SK-N-SH (cell line): ENCODE measurements at regions not wholly inside any gene's neighbourhood (a gene's known extent, or its start where the extent isn't known, plus 50 kb on each side); places are given as distances from the start of the nearest gene placed in this dataset.

Experiments used
- CTCF ChIA-PET: fragments of 300-600, 350-600 bp; formaldehyde crosslinking; extraction: SDS; loops from one replicate; lab custom pipeline; 2021; lab: Yijun Ruan, JAX
- POLR2A ChIA-PET: fragments of 350-600 bp; sonication (Branson Sonifier 250); formaldehyde crosslinking; extraction: SDS; loops from one replicate; lab custom pipeline; 2020; ENCODE audit warnings: antibody characterized with exemption, inconsistent platforms; lab: Yijun Ruan, JAX
- DNase-seq: peaks from one replicate; pipeline ENCODE4 v3.0.0; 2012
- H2AFZ ChIP-seq: fragments of 200-600 bp; sonication (generic); 2 replicates; pipeline ENCODE4 v1.8.1; 2016; ENCODE audit warnings: antibody characterized with exemption, mild to moderate bottlenecking, low read depth
- H3F3A ChIP-seq: fragments of 200-600 bp; sonication (generic); replicated peaks from 2 replicates; pipeline ENCODE3; 2016; ENCODE audit warnings: antibody characterized with exemption, mild to moderate bottlenecking; ENCODE audit not compliant: insufficient read depth
- H3K27ac ChIP-seq, 2 experiments: fragments of 200-500 bp in 1 of 2; fragments of 200-600 bp in 1 of 2; sonication (Bioruptor generic) in 1 of 2; sonication (generic), shearing (Covaris generic) in 1 of 2; 2 replicates each; pipeline versions ENCODE4 v1.5.1 to v1.6.1; 2014 to 2016; ENCODE audit warnings: low read depth in 2 of 2, inconsistent platforms in 1 of 2, low read length in 1 of 2, mild to moderate bottlenecking in 1 of 2, mixed read lengths in 1 of 2
- H3K27me3 ChIP-seq: fragments of 200-600 bp; sonication (generic), shearing (Covaris generic); 2 replicates; pipeline ENCODE4 v1.6.1; 2016; ENCODE audit warnings: mixed run types; ENCODE audit not compliant: insufficient read depth
- H3K36me3 ChIP-seq, 2 experiments: fragments of 200-500 bp in 1 of 2; fragments of 200-600 bp in 1 of 2; sonication (Bioruptor generic) in 1 of 2; sonication (generic) in 1 of 2; replicated peaks in 1 of 2; 2 replicates each; pipeline versions ENCODE3 to v1.5.1; 2014 to 2016; ENCODE audit warnings: low read length in 1 of 2, mild to moderate bottlenecking in 1 of 2; ENCODE audit not compliant: insufficient read depth in 2 of 2, control insufficient read depth in 1 of 2
- H3K4me1 ChIP-seq, 2 experiments: fragments of 200-500 bp in 1 of 2; fragments of 200-600 bp in 1 of 2; sonication (Bioruptor generic) in 1 of 2; sonication (generic), shearing (Covaris generic) in 1 of 2; 2 replicates each; pipeline versions ENCODE4 v1.5.1 to v1.6.1; 2014 to 2016; ENCODE audit warnings: low read depth in 1 of 2, low read length in 1 of 2, mixed run types in 1 of 2; ENCODE audit not compliant: insufficient read depth in 2 of 2, control insufficient read depth in 1 of 2
- H3K4me2 ChIP-seq: fragments of 200-600 bp; sonication (generic), shearing (Covaris generic); 2 replicates; pipeline ENCODE4 v1.6.1; 2017; ENCODE audit warnings: mixed run types
- H3K4me3 ChIP-seq, 2 experiments: fragments of 200-500 bp in 1 of 2; fragments of 200-600 bp in 1 of 2; sonication (Bioruptor generic) in 1 of 2; sonication (generic), shearing (Covaris generic) in 1 of 2; 2 replicates each; pipeline versions ENCODE4 v1.5.1 to v1.8.1; 2014 to 2016; ENCODE audit warnings: low read depth in 2 of 2, inconsistent platforms in 1 of 2, low read length in 1 of 2, mild to moderate bottlenecking in 1 of 2, mixed read lengths in 1 of 2, moderate library complexity in 1 of 2
- H3K79me2 ChIP-seq: fragments of 200-600 bp; sonication (generic); 2 replicates; pipeline ENCODE4 v1.8.1; 2017; ENCODE audit warnings: mild to moderate bottlenecking; ENCODE audit not compliant: insufficient read depth
- H3K9ac ChIP-seq: fragments of 200-600 bp; sonication (generic); 2 replicates; pipeline ENCODE4 v1.6.1; 2017; ENCODE audit warnings: mixed run types
- H3K9me2 ChIP-seq: fragments of 200-600 bp; sonication (generic); 2 replicates; pipeline ENCODE4 v1.6.1; 2017; ENCODE audit warnings: mixed run types
- H3K9me3 ChIP-seq: fragments of 200-600 bp; sonication (generic); 2 replicates; pipeline ENCODE4 v1.6.1; 2017; ENCODE audit warnings: mixed run types, mild to moderate bottlenecking, moderate library complexity
- H4K20me1 ChIP-seq: fragments of 200-600 bp; sonication (generic); 2 replicates; pipeline ENCODE4 v1.6.1; 2017; ENCODE audit warnings: mild to moderate bottlenecking, mixed run types; ENCODE audit not compliant: insufficient read depth
- CHD2 ChIP-seq: fragments of 150-350 bp; IDR thresholded peaks from 2 replicates; pipeline ENCODE4 v1.6.1; 2018; ENCODE audit warnings: low read length; ENCODE audit not compliant: partially characterized antibody
- ELF1 ChIP-seq: IDR thresholded peaks from 2 replicates; pipeline ENCODE4 v1.4.0; 2012
- EP300 ChIP-seq, 2 experiments: IDR thresholded peaks; 2 replicates each; pipeline versions ENCODE4 v1.4.0 to v1.6.1; 2012; ENCODE audit warnings: borderline replicate concordance in 1 of 2, low read depth in 1 of 2, low read length in 1 of 2
- EZH2phosphoT487 ChIP-seq: fragments of 200-600 bp; sonication (generic); IDR thresholded peaks from 2 replicates; pipeline ENCODE4 v1.6.1; 2017; ENCODE audit warnings: low read depth, mixed run types, mild to moderate bottlenecking, antibody characterized with exemption, moderate library complexity, borderline replicate concordance
- FOSL2 ChIP-seq: IDR thresholded peaks from 2 replicates; pipeline ENCODE4 v1.4.0; 2012; ENCODE audit warnings: low read depth, mild to moderate bottlenecking, moderate library complexity, borderline replicate concordance
- FOXJ3 ChIP-seq: sonication (generic); formaldehyde crosslinking; IDR thresholded peaks from 2 replicates; pipeline ENCODE4 v1.5.1; 2020; ENCODE audit warnings: mild to moderate bottlenecking, missing genetic modification reagents
- GATA2 ChIP-seq: sonication (generic); formaldehyde crosslinking; IDR thresholded peaks from 2 replicates; pipeline ENCODE4 v1.5.0; 2020; ENCODE audit warnings: mild to moderate bottlenecking, missing genetic modification reagents
- MEF2A ChIP-seq: IDR thresholded peaks from 2 replicates; pipeline ENCODE4 v1.4.0; 2012; ENCODE audit warnings: low read depth, borderline replicate concordance
- MXI1 ChIP-seq: IDR thresholded peaks from 2 replicates; pipeline ENCODE4 v1.6.1; 2012; ENCODE audit warnings: mild to moderate bottlenecking, low read depth, low read length, improper control_type of control experiment
- NFIC ChIP-seq: IDR thresholded peaks from 2 replicates; pipeline ENCODE4 v1.4.0; 2012; ENCODE audit warnings: borderline replicate concordance
- RAD21 ChIP-seq: IDR thresholded peaks from 2 replicates; pipeline ENCODE4 v1.6.1; 2012; ENCODE audit warnings: mild to moderate bottlenecking, low read length
- RCOR1 ChIP-seq: fragments of 150-350 bp; IDR thresholded peaks from 2 replicates; pipeline ENCODE4 v1.6.1; 2017; ENCODE audit warnings: antibody characterized with exemption, low read length
- RXRA ChIP-seq: IDR thresholded peaks from 2 replicates; pipeline ENCODE4 v1.4.0; 2012; ENCODE audit warnings: low read depth, mild to moderate bottlenecking, borderline replicate concordance
- SMC3 ChIP-seq: IDR thresholded peaks from 2 replicates; pipeline ENCODE4 v1.6.1; 2012; ENCODE audit warnings: low read depth, low read length, improper control_type of control experiment
- TAF1 ChIP-seq: IDR thresholded peaks from 2 replicates; pipeline ENCODE4 v1.6.1; 2012; ENCODE audit warnings: low read depth, mild to moderate bottlenecking, low read length, moderate library complexity, borderline replicate concordance
- WGBS: methylation state at CpG from one replicate; pipeline ENCODE4 v1.1.6; 2017; ENCODE audit warnings: low lambda C conversion rate; 5-methylcytosine and 5-hydroxymethylcytosine counted together
- TF ChIP-seq, protein P1 (sequence below): IDR thresholded peaks from 2 replicates; pipeline ENCODE4 v1.4.0; 2012; ENCODE audit warnings: low read depth, borderline replicate concordance
- TF ChIP-seq, protein P2 (sequence below): fragments of 150-350 bp; IDR thresholded peaks from 2 replicates; pipeline ENCODE4 v1.6.1; 2016; ENCODE audit warnings: mild to moderate bottlenecking, low read depth, low read length
- TF ChIP-seq, protein P3 (sequence below): IDR thresholded peaks from 2 replicates; pipeline ENCODE4 v1.4.0; 2012; ENCODE audit warnings: low read depth, borderline replicate concordance
- TF ChIP-seq, protein P4 (sequence below): fragments of 200-600 bp; sonication (generic); IDR thresholded peaks from 2 replicates; pipeline ENCODE4 v1.6.1; 2017; ENCODE audit warnings: antibody characterized with exemption, mild to moderate bottlenecking, moderate library complexity

DNA sequence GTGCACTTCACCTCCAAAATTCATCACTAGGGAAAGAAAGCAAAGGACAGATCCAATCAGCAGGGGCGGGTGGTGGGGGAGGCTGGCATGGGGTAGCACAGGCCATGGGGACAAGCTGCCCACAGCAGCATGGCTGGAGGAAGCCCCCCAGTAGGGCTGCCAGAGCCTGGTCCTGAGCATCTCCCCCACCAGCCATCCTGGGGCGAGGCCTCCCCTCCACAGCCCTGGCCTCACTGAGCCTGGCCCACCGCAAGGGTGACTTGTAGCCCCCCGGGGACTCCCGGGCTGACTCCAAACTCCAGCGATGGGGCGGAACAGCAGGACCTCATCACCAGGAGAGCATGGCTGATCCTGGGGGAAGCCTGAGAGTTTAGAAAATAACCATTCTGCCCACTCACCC lies 92.4 kb upstream of the TCERG1L start:
- Histone ChIP-seq H3K4me1 (peaks cover 0 to 3% of the 10 kb centered on the region in 2 experiments; a peak in 1 of 4 replicates), H3K9ac (no peak overlapping the region), H3K27me3 (no peaks in the 10 kb centered on the region), H3F3A (no peaks in the 10 kb centered on the region), H3K9me2 (no peaks in the 10 kb centered on the region), H3K9me3 (no peaks in the 10 kb centered on the region)
- no peak for DNase-seq
- TF ChIP-seq, protein P1, sequence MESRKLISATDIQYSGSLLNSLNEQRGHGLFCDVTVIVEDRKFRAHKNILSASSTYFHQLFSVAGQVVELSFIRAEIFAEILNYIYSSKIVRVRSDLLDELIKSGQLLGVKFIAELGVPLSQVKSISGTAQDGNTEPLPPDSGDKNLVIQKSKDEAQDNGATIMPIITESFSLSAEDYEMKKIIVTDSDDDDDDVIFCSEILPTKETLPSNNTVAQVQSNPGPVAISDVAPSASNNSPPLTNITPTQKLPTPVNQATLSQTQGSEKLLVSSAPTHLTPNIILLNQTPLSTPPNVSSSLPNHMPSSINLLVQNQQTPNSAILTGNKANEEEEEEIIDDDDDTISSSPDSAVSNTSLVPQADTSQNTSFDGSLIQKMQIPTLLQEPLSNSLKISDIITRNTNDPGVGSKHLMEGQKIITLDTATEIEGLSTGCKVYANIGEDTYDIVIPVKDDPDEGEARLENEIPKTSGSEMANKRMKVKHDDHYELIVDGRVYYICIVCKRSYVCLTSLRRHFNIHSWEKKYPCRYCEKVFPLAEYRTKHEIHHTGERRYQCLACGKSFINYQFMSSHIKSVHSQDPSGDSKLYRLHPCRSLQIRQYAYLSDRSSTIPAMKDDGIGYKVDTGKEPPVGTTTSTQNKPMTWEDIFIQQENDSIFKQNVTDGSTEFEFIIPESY = no peak
- TF ChIP-seq GATA2 (no peak), RAD21 (no peak), NFIC (no peak), CHD2 (no peak), RCOR1 (no peak), MEF2A (no peak), FOXJ3 (CRISPR knock-in tag) (no peak), EZH2phosphoT487 (no peak), ELF1 (no peak)
- TF ChIP-seq, protein P2, sequence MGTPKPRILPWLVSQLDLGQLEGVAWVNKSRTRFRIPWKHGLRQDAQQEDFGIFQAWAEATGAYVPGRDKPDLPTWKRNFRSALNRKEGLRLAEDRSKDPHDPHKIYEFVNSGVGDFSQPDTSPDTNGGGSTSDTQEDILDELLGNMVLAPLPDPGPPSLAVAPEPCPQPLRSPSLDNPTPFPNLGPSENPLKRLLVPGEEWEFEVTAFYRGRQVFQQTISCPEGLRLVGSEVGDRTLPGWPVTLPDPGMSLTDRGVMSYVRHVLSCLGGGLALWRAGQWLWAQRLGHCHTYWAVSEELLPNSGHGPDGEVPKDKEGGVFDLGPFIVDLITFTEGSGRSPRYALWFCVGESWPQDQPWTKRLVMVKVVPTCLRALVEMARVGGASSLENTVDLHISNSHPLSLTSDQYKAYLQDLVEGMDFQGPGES = no peak
- TF ChIP-seq, protein P3, sequence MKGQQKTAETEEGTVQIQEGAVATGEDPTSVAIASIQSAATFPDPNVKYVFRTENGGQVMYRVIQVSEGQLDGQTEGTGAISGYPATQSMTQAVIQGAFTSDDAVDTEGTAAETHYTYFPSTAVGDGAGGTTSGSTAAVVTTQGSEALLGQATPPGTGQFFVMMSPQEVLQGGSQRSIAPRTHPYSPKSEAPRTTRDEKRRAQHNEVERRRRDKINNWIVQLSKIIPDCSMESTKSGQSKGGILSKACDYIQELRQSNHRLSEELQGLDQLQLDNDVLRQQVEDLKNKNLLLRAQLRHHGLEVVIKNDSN = no peak
- TF ChIP-seq, all 33 proteins: peak for 0
- H3K4me2 ChIP-seq = no peak overlapping the region
- no peak overlapping the region for H3K4me3 ChIP-seq
- no peaks in the 10 kb centered on the region for H4K20me1 ChIP-seq
- no peak overlapping the region for H2AFZ ChIP-seq
- ChIA-PET CTCF (interaction anchor here (0.8 to 1.3 kb wide), 2 partner anchors 12 kb away, joined by 3 read pairs; no protein-coding TSS in a partner anchor), POLR2A (no interaction called here)
- no peak overlapping the region for H3K27ac ChIP-seq
- H3K79me2 ChIP-seq = no peaks in the 10 kb centered on the region
- no CpG with 5 or more reads among the region's 7 CpGs for WGBS
- H3K36me3 ChIP-seq = no peaks in the 10 kb centered on the region

DNA sequence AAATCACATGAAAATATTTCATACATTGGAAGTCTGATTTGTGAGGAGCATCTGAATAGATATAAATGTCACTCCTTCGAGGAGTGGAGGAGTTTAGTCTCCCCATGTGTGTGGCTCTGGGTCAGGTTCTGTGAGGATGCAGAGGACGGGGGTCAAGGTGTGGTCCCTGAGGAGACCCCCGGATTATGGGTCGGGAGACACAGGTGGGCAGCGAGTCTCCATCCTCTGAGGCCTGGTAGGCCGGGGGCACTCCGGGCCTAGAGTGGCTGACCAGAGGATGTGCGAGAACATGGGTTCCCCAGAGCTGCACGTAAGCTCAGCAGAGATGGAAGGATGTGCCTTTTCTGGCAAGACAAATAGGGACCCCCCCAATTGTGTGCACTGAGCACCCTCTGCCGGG lies 93.4 kb upstream of the TCERG1L start:
- Histone ChIP-seq H3K36me3 (no peaks in the 10 kb centered on the region), H3K27ac (no peak overlapping the region), H4K20me1 (no peaks in the 10 kb centered on the region), H3K9me3 (no peaks in the 10 kb centered on the region), H3K4me3 (no peak overlapping the region), H3K4me2 (no peak overlapping the region), H3K79me2 (no peaks in the 10 kb centered on the region), H3F3A (no peaks in the 10 kb centered on the region), H3K9me2 (no peaks in the 10 kb centered on the region), H3K27me3 (no peaks in the 10 kb centered on the region), H3K9ac (no peak overlapping the region), H3K4me1 (peaks cover 0 to 3% of the 10 kb centered on the region in 2 experiments; a peak in 1 of 4 replicates), H2AFZ (no peak overlapping the region)
- ChIA-PET CTCF (no interaction called here), POLR2A (no interaction called here)
- no peak for TF ChIP-seq SMC3
- TF ChIP-seq ELF1 = no peak
- no peak for TF ChIP-seq RAD21
- TF ChIP-seq FOSL2 = no peak
- TF ChIP-seq, protein P3 = no peak
- TF ChIP-seq, protein P4, sequence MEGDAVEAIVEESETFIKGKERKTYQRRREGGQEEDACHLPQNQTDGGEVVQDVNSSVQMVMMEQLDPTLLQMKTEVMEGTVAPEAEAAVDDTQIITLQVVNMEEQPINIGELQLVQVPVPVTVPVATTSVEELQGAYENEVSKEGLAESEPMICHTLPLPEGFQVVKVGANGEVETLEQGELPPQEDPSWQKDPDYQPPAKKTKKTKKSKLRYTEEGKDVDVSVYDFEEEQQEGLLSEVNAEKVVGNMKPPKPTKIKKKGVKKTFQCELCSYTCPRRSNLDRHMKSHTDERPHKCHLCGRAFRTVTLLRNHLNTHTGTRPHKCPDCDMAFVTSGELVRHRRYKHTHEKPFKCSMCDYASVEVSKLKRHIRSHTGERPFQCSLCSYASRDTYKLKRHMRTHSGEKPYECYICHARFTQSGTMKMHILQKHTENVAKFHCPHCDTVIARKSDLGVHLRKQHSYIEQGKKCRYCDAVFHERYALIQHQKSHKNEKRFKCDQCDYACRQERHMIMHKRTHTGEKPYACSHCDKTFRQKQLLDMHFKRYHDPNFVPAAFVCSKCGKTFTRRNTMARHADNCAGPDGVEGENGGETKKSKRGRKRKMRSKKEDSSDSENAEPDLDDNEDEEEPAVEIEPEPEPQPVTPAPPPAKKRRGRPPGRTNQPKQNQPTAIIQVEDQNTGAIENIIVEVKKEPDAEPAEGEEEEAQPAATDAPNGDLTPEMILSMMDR = no peak
- TF ChIP-seq NFIC = no peak
- no peak for TF ChIP-seq RXRA
- TF ChIP-seq TAF1 = no peak
- TF ChIP-seq, protein P2 = no peak
- no peak for TF ChIP-seq MXI1
- TF ChIP-seq EP300 (IDR thresholded peaks at IDR 0.05; ENCODE audit: borderline replicate concordance in 1 of 2, low read depth in 1 of 2, low read length in 1 of 2) = no peak
- TF ChIP-seq GATA2 = no peak
- 0% methylated on average over 1 of the region's 10 CpGs for WGBS
- no peak for DNase-seq
